ENCODE measurements at regions not wholly inside any gene's neighbourhood (a gene's known extent, or its start where the extent isn't known, plus 50 kb on each side); places are given as distances from the start of the nearest gene placed in this dataset.

DNA sequence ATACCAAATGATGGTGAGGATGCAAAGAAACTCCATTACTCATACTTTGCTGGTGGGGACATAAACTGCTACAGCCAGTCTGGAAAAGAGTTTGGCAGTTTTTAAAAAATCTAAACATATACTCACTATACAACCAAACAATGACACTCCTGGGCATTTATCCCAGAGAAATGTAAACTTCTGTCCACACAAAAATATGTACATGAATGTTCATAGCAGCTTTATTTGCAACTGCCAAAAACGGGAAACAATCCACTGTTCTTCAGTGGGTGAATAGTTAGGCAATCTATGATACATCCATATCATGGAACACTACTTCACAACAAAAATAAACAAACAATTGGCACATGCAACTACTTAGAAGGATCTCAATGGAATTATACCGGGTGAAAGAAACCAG is 276.4 kb upstream of the SP8 start:
- H3K9me3 ChIP-seq (ENCODE audit: control insufficient read depth, insufficient read depth, low read depth, low read length), result no peaks in the 10 kb centered on the region
- H3K36me3 ChIP-seq (ENCODE audit: control insufficient read depth in 2 of 2, insufficient read depth in 1 of 2, low read length in 2 of 2), result no peaks in the 10 kb centered on the region
- no peak overlapping the region for H3K27ac ChIP-seq (ENCODE audit: extremely low read depth, low read depth, low read length)
- H3K4me3 ChIP-seq (ENCODE audit: low read depth, low read length), result no peak overlapping the region
- CTCF ChIA-PET, result interaction anchor here (0.6 kb wide), 1 partner anchor 9 kb away, joined by 3 read pairs; no protein-coding TSS in a partner anchor
- POLR2A ChIA-PET, result no interaction called here
- no peaks in the 10 kb centered on the region for H3K4me1 ChIP-seq (ENCODE audit: control insufficient read depth, insufficient read depth, low read length)
- no peak for TF ChIP-seq YY1 (tag by site-specific recombination; IDR thresholded peaks at IDR 0.05)
- TF ChIP-seq, protein P1, sequence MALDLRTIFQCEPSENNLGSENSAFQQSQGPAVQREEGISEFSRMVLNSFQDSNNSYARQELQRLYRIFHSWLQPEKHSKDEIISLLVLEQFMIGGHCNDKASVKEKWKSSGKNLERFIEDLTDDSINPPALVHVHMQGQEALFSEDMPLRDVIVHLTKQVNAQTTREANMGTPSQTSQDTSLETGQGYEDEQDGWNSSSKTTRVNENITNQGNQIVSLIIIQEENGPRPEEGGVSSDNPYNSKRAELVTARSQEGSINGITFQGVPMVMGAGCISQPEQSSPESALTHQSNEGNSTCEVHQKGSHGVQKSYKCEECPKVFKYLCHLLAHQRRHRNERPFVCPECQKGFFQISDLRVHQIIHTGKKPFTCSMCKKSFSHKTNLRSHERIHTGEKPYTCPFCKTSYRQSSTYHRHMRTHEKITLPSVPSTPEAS (tag by site-specific recombination; IDR thresholded peaks at IDR 0.05), result no peak
- TF ChIP-seq, protein P2, sequence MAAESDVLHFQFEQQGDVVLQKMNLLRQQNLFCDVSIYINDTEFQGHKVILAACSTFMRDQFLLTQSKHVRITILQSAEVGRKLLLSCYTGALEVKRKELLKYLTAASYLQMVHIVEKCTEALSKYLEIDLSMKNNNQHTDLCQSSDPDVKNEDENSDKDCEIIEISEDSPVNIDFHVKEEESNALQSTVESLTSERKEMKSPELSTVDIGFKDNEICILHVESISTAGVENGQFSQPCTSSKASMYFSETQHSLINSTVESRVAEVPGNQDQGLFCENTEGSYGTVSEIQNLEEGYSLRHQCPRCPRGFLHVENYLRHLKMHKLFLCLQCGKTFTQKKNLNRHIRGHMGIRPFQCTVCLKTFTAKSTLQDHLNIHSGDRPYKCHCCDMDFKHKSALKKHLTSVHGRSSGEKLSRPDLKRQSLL (tag by site-specific recombination; IDR thresholded peaks at IDR 0.05), result no peak
- no peak for TF ChIP-seq ZNF677 (tag by site-specific recombination; IDR thresholded peaks at IDR 0.05)
- no peak for TF ChIP-seq TRIM28 (IDR thresholded peaks at IDR 0.05; ENCODE audit: borderline replicate concordance, low read length)

DNA sequence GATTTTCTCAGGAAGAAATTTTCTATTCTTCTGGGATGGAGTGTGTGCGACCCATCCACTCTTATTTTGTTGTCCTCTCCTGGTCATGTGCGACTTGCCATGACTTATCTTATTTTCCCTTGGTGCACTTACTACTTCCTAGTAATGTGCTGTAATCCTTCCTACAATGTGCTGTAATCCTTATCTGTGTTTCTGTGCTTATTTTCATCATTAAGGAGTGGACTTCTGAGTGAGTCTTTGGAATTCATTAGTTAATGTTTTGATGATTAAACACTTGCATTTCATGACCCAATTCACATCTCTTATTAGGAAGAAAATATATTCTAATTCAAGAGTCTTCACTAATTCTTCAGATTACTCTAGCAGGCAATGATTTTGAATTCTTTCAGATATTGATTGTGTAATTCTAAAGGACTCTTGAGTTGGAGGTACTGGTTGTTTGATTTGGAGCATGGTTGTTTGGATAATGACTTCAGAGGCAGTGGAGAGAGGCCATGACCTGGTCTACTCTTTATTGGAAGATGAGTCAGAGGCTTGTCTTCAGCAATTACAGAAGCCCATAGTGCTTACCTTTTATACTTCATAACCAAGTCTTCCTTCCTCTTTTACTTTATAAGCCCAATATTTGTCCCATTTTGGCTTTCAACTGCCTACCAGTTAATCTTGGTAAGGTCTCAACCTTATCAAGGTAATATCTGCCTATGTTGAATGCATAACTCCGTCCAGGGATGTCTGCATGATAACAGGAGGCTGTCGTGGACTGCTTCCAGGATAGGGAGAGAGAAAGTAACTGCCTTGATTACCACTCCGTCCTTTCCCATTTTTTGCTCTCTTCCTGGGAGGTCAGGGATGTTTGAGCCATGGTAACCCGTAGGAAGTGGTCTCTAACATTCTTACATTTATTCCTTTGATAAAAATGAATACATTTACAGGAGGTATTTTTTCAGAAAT is 278.3 kb upstream of the SP8 start:
- TF ChIP-seq GLIS1 (tag by site-specific recombination; IDR thresholded peaks at IDR 0.05), result no peak
- no peak for TF ChIP-seq ZNF266 (tag by site-specific recombination; IDR thresholded peaks at IDR 0.05; ENCODE audit: low read depth)
- TF ChIP-seq ZNF2 (tag by site-specific recombination; IDR thresholded peaks at IDR 0.05), result no peak
- TF ChIP-seq, protein P3, sequence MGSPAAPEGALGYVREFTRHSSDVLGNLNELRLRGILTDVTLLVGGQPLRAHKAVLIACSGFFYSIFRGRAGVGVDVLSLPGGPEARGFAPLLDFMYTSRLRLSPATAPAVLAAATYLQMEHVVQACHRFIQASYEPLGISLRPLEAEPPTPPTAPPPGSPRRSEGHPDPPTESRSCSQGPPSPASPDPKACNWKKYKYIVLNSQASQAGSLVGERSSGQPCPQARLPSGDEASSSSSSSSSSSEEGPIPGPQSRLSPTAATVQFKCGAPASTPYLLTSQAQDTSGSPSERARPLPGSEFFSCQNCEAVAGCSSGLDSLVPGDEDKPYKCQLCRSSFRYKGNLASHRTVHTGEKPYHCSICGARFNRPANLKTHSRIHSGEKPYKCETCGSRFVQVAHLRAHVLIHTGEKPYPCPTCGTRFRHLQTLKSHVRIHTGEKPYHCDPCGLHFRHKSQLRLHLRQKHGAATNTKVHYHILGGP (tag by site-specific recombination; IDR thresholded peaks at IDR 0.05), result no peak
- H3K36me3 ChIP-seq (ENCODE audit: control insufficient read depth in 2 of 2, insufficient read depth in 1 of 2, low read length in 2 of 2), result no peaks in the 10 kb centered on the region
- ChIA-PET POLR2A (no interaction called here), CTCF (no interaction called here)
- no peak overlapping the region for H3K27ac ChIP-seq (ENCODE audit: extremely low read depth, low read depth, low read length)
- H3K4me1 ChIP-seq (ENCODE audit: control insufficient read depth, insufficient read depth, low read length), result no peaks in the 10 kb centered on the region
- no peak overlapping the region for H3K4me3 ChIP-seq (ENCODE audit: low read depth, low read length)
- no peaks in the 10 kb centered on the region for H3K9me3 ChIP-seq (ENCODE audit: control insufficient read depth, insufficient read depth, low read depth, low read length)

DNA sequence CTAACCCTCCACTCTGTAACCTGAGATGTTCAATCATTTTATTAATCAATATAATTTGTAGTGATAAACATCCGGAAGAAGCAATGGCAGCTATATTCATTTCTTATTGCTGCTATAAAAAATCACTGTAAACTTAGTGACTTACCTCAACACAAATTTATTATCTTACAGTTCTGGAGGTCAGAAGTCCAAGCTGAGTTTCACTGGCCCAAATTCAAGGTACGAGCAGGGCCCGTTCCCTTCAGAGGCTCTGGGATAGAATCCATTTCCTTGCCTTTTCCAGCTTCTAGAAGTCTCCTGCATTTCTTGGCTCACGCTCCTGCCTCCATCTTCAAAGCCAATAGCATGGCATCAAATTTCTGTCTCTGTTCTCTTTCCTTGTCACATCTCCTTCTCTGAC is 279.5 kb upstream of the SP8 start:
- no peak overlapping the region for H3K4me3 ChIP-seq (ENCODE audit: low read depth, low read length)
- POLR2A ChIA-PET, result no interaction called here
- CTCF ChIA-PET, result interaction anchor here (0.6 kb wide), 1 partner anchor 44 kb away, joined by 4 read pairs; no protein-coding TSS in a partner anchor

More for the DNA sequence above, 279.5 kb upstream of the SP8 start:
- Histone ChIP-seq H3K27ac (ENCODE audit: extremely low read depth, low read depth, low read length) (no peak overlapping the region), H3K9me3 (ENCODE audit: control insufficient read depth, insufficient read depth, low read depth, low read length) (no peaks in the 10 kb centered on the region), H3K4me1 (ENCODE audit: control insufficient read depth, insufficient read depth, low read length) (no peaks in the 10 kb centered on the region), H3K36me3 (ENCODE audit: control insufficient read depth in 2 of 2, insufficient read depth in 1 of 2, low read length in 2 of 2) (no peaks in the 10 kb centered on the region)
- TF ChIP-seq ZNF433 (tag by site-specific recombination; IDR thresholded peaks at IDR 0.05; ENCODE audit: low read depth) (no peak), ZNF501 (tag by site-specific recombination; IDR thresholded peaks at IDR 0.05) (no peak), ZXDB (tag by site-specific recombination; IDR thresholded peaks at IDR 0.05) (no peak), ZNF174 (tag by site-specific recombination; IDR thresholded peaks at IDR 0.05) (no peak), MYNN (tag by site-specific recombination; IDR thresholded peaks at IDR 0.05; ENCODE audit: borderline replicate concordance) (no peak), HOXC10 (CRISPR knock-in tag; IDR thresholded peaks at IDR 0.05) (no peak), ZNF792 (tag by site-specific recombination; IDR thresholded peaks at IDR 0.05) (no peak), ZNF350 (tag by site-specific recombination; IDR thresholded peaks at IDR 0.05) (no peak)
- TF ChIP-seq, protein P4, sequence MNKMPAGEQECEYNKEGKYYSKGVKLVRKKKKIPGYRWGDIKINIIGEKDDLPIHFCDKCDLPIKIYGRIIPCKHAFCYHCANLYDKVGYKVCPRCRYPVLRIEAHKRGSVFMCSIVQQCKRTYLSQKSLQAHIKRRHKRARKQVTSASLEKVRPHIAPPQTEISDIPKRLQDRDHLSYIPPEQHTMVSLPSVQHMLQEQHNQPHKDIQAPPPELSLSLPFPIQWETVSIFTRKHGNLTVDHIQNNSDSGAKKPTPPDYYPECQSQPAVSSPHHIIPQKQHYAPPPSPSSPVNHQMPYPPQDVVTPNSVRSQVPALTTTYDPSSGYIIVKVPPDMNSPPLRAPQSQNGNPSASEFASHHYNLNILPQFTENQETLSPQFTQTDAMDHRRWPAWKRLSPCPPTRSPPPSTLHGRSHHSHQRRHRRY (tag by site-specific recombination; IDR thresholded peaks at IDR 0.05), result no peak
- TF ChIP-seq, protein P2 (tag by site-specific recombination; IDR thresholded peaks at IDR 0.05), result no peak
- TF ChIP-seq, protein P5, sequence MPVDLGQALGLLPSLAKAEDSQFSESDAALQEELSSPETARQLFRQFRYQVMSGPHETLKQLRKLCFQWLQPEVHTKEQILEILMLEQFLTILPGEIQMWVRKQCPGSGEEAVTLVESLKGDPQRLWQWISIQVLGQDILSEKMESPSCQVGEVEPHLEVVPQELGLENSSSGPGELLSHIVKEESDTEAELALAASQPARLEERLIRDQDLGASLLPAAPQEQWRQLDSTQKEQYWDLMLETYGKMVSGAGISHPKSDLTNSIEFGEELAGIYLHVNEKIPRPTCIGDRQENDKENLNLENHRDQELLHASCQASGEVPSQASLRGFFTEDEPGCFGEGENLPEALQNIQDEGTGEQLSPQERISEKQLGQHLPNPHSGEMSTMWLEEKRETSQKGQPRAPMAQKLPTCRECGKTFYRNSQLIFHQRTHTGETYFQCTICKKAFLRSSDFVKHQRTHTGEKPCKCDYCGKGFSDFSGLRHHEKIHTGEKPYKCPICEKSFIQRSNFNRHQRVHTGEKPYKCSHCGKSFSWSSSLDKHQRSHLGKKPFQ (tag by site-specific recombination; IDR thresholded peaks at IDR 0.05), result no peak

All from HEK293 (cell line).